ENCODE measurements at regions not wholly inside any gene's neighbourhood (a gene's known extent, or its start where the extent isn't known, plus 50 kb on each side); places are given as distances from the start of the nearest gene placed in this dataset.

DNA sequence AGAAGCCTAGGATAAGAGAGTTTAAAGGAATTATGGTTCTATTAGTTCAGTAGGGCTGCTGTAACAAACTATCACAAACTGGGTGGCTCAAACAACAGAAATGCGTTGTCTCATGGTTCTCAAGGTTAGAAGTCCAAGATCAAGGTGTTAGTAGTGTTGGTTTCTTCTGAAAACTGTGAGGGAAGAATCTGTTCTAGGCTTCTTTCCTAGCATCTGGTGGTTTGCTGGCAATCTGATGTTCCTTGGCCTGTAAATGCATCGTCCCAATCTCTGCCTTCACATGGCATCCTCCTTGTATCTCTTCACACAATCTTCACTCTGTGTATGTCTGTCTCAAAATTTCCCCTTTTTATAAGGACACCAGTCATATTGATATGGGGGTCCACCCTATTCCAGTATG lies 76.3 kb downstream of the MDH1 start:
- TF ChIP-seq, protein P1, sequence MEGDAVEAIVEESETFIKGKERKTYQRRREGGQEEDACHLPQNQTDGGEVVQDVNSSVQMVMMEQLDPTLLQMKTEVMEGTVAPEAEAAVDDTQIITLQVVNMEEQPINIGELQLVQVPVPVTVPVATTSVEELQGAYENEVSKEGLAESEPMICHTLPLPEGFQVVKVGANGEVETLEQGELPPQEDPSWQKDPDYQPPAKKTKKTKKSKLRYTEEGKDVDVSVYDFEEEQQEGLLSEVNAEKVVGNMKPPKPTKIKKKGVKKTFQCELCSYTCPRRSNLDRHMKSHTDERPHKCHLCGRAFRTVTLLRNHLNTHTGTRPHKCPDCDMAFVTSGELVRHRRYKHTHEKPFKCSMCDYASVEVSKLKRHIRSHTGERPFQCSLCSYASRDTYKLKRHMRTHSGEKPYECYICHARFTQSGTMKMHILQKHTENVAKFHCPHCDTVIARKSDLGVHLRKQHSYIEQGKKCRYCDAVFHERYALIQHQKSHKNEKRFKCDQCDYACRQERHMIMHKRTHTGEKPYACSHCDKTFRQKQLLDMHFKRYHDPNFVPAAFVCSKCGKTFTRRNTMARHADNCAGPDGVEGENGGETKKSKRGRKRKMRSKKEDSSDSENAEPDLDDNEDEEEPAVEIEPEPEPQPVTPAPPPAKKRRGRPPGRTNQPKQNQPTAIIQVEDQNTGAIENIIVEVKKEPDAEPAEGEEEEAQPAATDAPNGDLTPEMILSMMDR (IDR thresholded peaks at IDR 0.05): no peak
- no peak for TF ChIP-seq POLR2AphosphoS5 (IDR thresholded peaks at IDR 0.05)
